ENCODE measurements at regions not wholly inside any gene's neighbourhood (a gene's known extent, or its start where the extent isn't known, plus 50 kb on each side); places are given as distances from the start of the nearest gene placed in this dataset.

DNA sequence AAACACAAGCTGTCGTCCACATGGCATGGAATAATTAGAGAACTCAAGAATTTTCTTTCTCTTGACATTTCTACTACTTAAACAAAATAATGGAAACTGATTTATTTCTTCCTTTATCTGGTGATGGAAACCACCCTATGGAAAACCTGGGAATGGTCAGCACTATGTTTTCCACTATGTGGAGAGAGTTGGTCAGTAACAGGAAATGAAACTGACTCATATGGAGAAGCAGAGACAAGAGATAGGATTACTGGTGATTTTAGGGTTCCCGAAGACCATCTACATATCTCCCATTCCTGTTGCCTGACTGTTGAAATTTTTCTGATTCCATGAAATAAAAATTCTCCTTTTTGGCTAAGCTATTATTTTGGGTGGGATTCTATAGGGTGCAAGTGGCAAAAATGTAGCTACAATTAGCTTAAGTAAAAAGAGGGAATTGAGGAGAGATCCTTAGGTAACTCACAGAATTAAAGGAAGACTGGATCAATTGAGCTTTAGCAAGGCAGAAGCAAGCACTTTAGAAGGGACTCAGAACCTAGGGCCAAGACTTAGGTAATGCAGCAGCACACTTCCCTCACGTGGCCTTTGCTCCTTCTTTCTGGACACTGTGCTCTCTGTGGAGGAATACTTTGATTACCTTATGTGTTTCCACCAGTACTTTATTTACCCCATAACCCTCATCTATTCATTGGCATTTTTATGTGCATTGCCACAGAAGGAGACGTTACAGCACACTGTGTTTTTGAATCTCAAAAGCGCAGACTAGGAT is 89.6 kb downstream of the LEPR start:
- no peaks in the 10 kb centered on the region for H3K27me3 ChIP-seq (ENCODE audit: insufficient read depth, low read length)
- no peaks in the 10 kb centered on the region for H3K36me3 ChIP-seq (ENCODE audit: insufficient read depth, low read length)
- peak overlapping the region; percentile 63 for H3K4me2 ChIP-seq (ENCODE audit: low read length)
- Mint-ChIP-seq H3K9me3 (ENCODE audit: unreplicated experiment) (peaks cover 2% of the 10 kb centered on the region), H3K27ac (ENCODE audit: unreplicated experiment) (peak overlapping the region; percentile 68), H3K4me1 (ENCODE audit: low read depth, unreplicated experiment) (peaks cover 34% of the 10 kb centered on the region), H3K27me3 (ENCODE audit: low read depth, unreplicated experiment) (no peaks in the 10 kb centered on the region), H3K4me3 (ENCODE audit: unreplicated experiment) (peak overlapping the region; percentile 34), H3K36me3 (ENCODE audit: low read depth, unreplicated experiment) (peaks cover 4% of the 10 kb centered on the region)
- H2AFZ ChIP-seq (ENCODE audit: low read depth, low read length): no peak overlapping the region
- no peaks in the 10 kb centered on the region for H3K9me3 ChIP-seq (ENCODE audit: insufficient read depth, low read depth, low read length)
- no peak overlapping the region for H3K9ac ChIP-seq (ENCODE audit: low read length)
- DNase-seq (ENCODE audit: low read depth) (peak; percentile 78), FAIRE-seq (peak; percentile 86)
- no peak overlapping the region for H3K4me3 ChIP-seq (ENCODE audit: insufficient read depth, low read depth, low read length)
- no peaks in the 10 kb centered on the region for H3K79me2 ChIP-seq (ENCODE audit: insufficient read depth, low read length)
- H4K20me1 ChIP-seq (ENCODE audit: insufficient read depth, low read length): no peaks in the 10 kb centered on the region
- TF ChIP-seq, protein P1, sequence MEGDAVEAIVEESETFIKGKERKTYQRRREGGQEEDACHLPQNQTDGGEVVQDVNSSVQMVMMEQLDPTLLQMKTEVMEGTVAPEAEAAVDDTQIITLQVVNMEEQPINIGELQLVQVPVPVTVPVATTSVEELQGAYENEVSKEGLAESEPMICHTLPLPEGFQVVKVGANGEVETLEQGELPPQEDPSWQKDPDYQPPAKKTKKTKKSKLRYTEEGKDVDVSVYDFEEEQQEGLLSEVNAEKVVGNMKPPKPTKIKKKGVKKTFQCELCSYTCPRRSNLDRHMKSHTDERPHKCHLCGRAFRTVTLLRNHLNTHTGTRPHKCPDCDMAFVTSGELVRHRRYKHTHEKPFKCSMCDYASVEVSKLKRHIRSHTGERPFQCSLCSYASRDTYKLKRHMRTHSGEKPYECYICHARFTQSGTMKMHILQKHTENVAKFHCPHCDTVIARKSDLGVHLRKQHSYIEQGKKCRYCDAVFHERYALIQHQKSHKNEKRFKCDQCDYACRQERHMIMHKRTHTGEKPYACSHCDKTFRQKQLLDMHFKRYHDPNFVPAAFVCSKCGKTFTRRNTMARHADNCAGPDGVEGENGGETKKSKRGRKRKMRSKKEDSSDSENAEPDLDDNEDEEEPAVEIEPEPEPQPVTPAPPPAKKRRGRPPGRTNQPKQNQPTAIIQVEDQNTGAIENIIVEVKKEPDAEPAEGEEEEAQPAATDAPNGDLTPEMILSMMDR (IDR thresholded peaks at IDR 0.05; ENCODE audit: insufficient read depth, low read depth, low read length): no peak
- no peak for TF ChIP-seq EZH2 (IDR thresholded peaks at IDR 0.05; ENCODE audit: insufficient read depth, low read length)
- peak overlapping the region; percentile 39 for H3K27ac ChIP-seq (ENCODE audit: low read depth, low read length)
- peaks cover 17% of the 10 kb centered on the region for H3K4me1 ChIP-seq (ENCODE audit: insufficient read depth, low read length)

DNA sequence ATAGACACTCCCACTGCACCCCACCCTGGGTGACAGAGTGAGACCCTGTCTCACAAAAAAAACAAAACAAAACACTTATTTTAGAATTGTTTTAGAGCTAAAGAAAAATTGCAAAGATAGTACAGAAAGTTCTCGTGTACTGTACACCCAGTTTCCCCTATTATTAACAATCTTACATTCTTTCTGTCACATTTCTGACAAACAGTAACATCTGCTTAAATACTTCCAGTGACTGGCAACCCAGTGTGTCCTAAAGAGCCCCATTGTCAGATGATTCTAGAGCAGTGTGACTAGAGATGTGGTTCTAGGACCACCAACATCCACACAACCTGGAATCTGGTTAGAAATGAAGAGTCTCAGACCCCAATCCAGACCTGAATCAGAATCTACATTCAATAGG is 90.5 kb downstream of the LEPR start:
- H3K27me3 Mint-ChIP-seq (ENCODE audit: low read depth, unreplicated experiment): no peaks in the 10 kb centered on the region
- Histone ChIP-seq H3K9ac (ENCODE audit: low read length) (no peak overlapping the region), H3K4me3 (ENCODE audit: insufficient read depth, low read depth, low read length) (no peak overlapping the region), H3K27me3 (ENCODE audit: insufficient read depth, low read length) (no peaks in the 10 kb centered on the region), H3K4me2 (ENCODE audit: low read length) (no peak overlapping the region), H2AFZ (ENCODE audit: low read depth, low read length) (no peak overlapping the region), H3K27ac (ENCODE audit: low read depth, low read length) (no peak overlapping the region), H3K36me3 (ENCODE audit: insufficient read depth, low read length) (no peaks in the 10 kb centered on the region), H3K9me3 (ENCODE audit: insufficient read depth, low read depth, low read length) (no peaks in the 10 kb centered on the region), H4K20me1 (ENCODE audit: insufficient read depth, low read length) (no peaks in the 10 kb centered on the region), H3K79me2 (ENCODE audit: insufficient read depth, low read length) (no peaks in the 10 kb centered on the region), H3K4me1 (ENCODE audit: insufficient read depth, low read length) (peaks cover 17% of the 10 kb centered on the region)
- H3K4me3 Mint-ChIP-seq (ENCODE audit: unreplicated experiment): no peak overlapping the region
- DNase-seq (ENCODE audit: low read depth) (no peak), FAIRE-seq (no peak)
- H3K27ac Mint-ChIP-seq (ENCODE audit: unreplicated experiment): peak overlapping the region; percentile 30
- peaks cover 4% of the 10 kb centered on the region for H3K36me3 Mint-ChIP-seq (ENCODE audit: low read depth, unreplicated experiment)
- H3K4me1 Mint-ChIP-seq (ENCODE audit: low read depth, unreplicated experiment): peaks cover 34% of the 10 kb centered on the region
- no peak for TF ChIP-seq EZH2 (IDR thresholded peaks at IDR 0.05; ENCODE audit: insufficient read depth, low read length)
- TF ChIP-seq, protein P1 (IDR thresholded peaks at IDR 0.05; ENCODE audit: insufficient read depth, low read depth, low read length): no peak
- peaks cover 2% of the 10 kb centered on the region for H3K9me3 Mint-ChIP-seq (ENCODE audit: unreplicated experiment)

DNA sequence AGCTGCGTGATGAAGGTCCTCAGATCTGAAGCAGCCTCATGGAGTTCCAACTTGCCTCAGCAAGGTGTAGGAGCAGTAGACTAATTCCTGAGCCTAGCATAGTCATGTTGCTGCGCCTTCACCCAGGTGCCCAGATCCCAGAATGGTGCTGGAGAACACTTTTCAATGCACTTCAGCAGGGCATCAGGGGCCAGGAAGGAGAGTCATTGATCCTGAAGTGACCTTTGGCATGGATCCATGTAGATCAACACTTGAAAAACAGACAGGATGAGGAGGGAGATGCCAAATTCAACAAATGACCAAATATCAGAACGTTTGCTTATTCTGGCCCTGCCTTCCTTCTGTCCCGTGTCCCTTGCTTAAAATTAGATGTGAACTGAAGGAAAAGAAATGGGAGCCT is 91.9 kb downstream of the LEPR start:
- peaks cover 2% of the 10 kb centered on the region for H3K9me3 Mint-ChIP-seq (ENCODE audit: unreplicated experiment)
- H3K27ac Mint-ChIP-seq (ENCODE audit: unreplicated experiment): no peak overlapping the region
- H3K27me3 ChIP-seq (ENCODE audit: insufficient read depth, low read length): no peaks in the 10 kb centered on the region
- DNase-seq (ENCODE audit: low read depth) (no peak), FAIRE-seq (no peak)
- H3K4me2 ChIP-seq (ENCODE audit: low read length): no peak overlapping the region
- H3K4me3 ChIP-seq (ENCODE audit: insufficient read depth, low read depth, low read length): no peak overlapping the region
- H3K27ac ChIP-seq (ENCODE audit: low read depth, low read length): no peak overlapping the region
- H3K36me3 ChIP-seq (ENCODE audit: insufficient read depth, low read length): no peaks in the 10 kb centered on the region
- H3K4me3 Mint-ChIP-seq (ENCODE audit: unreplicated experiment): no peak overlapping the region
- TF ChIP-seq, protein P1 (IDR thresholded peaks at IDR 0.05; ENCODE audit: insufficient read depth, low read depth, low read length): no peak
- TF ChIP-seq EZH2 (IDR thresholded peaks at IDR 0.05; ENCODE audit: insufficient read depth, low read length): no peak
- no peaks in the 10 kb centered on the region for H3K79me2 ChIP-seq (ENCODE audit: insufficient read depth, low read length)
- peaks cover 4% of the 10 kb centered on the region for H3K36me3 Mint-ChIP-seq (ENCODE audit: low read depth, unreplicated experiment)
- no peaks in the 10 kb centered on the region for H3K9me3 ChIP-seq (ENCODE audit: insufficient read depth, low read depth, low read length)
- H2AFZ ChIP-seq (ENCODE audit: low read depth, low read length): no peak overlapping the region
- H3K27me3 Mint-ChIP-seq (ENCODE audit: low read depth, unreplicated experiment): no peaks in the 10 kb centered on the region
- H3K4me1 Mint-ChIP-seq (ENCODE audit: low read depth, unreplicated experiment): peaks cover 30% of the 10 kb centered on the region
- H3K9ac ChIP-seq (ENCODE audit: low read length): no peak overlapping the region
- peaks cover 17% of the 10 kb centered on the region for H3K4me1 ChIP-seq (ENCODE audit: insufficient read depth, low read length)
- no peaks in the 10 kb centered on the region for H4K20me1 ChIP-seq (ENCODE audit: insufficient read depth, low read length)

Measured in astrocyte (in vitro differentiated cells and primary cell).